Inflammatory macrophage treated with lipopolysaccharide for 1 hour (primary cell): ENCODE measurements at regions not wholly inside any gene's neighbourhood (a gene's known extent, or its start where the extent isn't known, plus 50 kb on each side); places are given as distances from the start of the nearest gene placed in this dataset.
"Not testable (repeated sequence)": the region's sequence is repeated elsewhere in the genome, so short reads cannot be mapped to it uniquely, and the experiment has no call there.

Experiments
- DNase-seq, 2 donors: peaks; one replicate each; pipeline ENCODE4 v3.0.0-alpha.2; 2020 to 2022

GRCh38 chr4:160125576-160126287, 1022.9 kb downstream of the RAPGEF2 start:
- not testable (repeated sequence) for DNase-seq

DNA sequence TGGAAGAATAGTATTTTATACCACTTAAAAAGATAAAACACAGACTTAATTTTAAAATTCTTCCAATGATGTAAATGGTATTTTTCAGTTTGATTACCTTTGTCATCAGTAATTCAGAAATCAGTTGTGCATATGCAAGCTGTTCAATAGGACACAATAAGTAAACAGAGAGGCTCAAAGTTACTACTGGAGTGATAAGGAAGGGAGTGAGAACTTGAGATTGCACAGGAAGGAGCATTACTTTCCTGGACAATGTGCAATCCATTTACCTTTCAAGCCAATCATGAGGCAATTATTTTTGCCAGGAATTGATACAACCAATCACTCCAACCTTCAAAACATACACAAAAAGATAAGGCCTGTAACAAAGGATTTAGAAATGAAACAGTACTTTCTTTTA, 1024.3 kb downstream of the RAPGEF2 start:
- no peak for DNase-seq

- DNase-seq = no peak
These were observed 1026.6 kb downstream of the RAPGEF2 start for GRCh38 chr4:160129439-160129838.

GRCh38 chr4:160136021-160136420, 1033.1 kb downstream of the RAPGEF2 start:
- no peak for DNase-seq

DNA sequence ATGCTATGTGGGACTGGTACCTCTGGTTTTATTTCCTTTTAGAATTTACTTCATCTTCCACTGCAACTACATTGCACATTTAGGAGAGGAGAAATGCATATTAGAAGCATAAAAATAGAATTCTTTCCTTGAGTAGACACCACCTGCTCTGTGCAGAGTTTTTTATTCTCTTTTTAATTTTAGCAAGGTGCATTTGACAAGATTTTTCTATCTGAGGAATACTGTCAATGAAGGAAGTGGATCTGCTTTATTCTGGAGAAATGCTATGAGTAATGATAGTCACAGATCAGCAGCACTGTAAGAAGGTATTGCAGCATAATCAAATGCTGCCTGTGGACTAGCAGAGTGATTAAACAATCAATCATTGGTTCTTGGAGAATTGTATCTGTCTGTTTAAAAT, 1038.3 kb downstream of the RAPGEF2 start:
- DNase-seq = no peak

- DNase-seq = no peak
These were observed 1039.7 kb downstream of the RAPGEF2 start for GRCh38 chr4:160142579-160142978.

DNA sequence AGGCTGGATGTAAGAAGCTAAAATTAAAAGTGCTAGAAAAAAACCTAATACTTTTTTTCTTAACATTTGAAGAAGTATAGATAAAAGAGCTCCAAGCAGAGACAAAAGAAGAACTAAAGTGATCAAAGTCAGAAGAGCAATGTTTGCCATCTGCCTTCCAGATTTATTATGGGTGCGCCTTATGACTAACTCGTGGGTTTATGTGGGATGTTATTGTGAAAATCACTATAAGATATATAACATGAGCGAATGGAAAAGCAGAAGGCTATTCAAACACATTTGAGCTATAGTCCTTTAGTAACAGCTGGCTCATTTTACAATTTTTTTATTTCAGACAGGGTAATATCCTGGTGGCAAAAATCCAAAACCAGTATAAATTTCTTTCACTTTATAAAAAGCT, 1040.7 kb downstream of the RAPGEF2 start:
- no peak for DNase-seq

DNA sequence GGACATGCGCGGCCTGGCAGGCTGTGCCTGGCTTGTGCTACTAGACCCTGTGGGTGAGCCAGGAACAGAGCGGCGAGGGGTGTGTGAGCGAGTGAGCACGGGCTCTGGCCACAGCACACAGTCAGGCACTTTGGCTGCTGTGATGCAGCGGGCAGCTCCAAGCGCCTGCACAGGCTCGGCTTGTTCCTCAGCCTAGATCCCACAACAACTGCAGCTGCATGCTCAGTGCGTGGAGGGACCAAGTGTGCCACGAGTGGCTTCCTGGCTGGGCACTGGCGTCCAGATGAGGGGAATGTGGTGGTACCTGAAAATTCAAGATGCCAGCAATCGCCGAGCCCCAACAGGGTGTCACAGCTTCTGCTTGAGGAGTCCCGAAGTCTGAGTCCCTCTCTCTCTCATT, 1056.6 kb downstream of the RAPGEF2 start:
- DNase-seq = no peak

GRCh38 chr4:160161026-160161425, 1058.1 kb downstream of the RAPGEF2 start:
- DNase-seq = no peak

DNA sequence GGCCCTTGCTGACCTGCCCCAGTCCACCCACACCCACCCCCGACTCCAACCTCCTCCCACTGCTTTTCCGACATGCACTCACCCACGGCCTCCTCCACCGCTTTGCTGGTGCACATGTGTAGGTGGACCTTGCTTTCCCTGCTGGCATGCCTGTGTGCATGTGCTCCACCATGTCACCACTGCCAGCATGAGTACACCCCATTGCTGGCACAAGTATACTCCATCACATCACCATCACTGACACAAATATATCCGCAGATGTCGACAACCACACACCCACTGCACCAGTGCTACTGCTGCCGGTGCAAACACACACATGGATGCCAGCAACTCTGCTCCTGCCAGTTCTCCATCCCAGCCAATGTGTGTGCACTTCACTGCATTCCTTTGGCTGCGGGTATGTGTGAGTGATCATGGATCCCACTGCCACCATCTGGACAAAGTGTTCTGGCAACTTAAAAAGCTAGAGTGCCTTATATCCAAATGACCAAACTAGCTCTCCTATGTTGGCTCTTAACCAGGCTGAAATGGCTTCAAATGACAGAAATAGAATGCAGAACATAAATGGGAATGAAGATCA, 1072.3 kb downstream of the RAPGEF2 start:
- DNase-seq = no peak

DNA sequence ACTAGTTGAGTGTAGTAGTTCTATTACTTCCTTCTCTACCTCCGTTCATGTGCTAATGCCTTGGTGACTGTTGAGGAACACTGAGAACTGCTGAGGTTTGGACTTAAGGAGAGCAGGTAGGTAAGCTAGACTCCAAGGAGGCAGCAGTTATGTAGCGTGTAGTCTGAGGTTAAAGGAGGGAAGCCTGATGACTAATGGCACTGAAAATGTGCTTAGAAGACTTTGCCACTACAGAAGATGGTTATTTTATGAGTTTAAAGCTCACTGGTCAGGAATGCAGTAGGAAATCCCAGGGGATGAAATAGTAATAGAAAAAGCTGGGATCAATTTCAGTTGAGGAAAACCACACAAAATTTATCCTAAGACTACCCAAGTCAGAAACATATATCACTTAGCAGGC, 1077.3 kb downstream of the RAPGEF2 start:
- DNase-seq = no peak

- no peak for DNase-seq
These were observed 1079.8 kb downstream of the RAPGEF2 start for GRCh38 chr4:160182727-160183126.

DNA sequence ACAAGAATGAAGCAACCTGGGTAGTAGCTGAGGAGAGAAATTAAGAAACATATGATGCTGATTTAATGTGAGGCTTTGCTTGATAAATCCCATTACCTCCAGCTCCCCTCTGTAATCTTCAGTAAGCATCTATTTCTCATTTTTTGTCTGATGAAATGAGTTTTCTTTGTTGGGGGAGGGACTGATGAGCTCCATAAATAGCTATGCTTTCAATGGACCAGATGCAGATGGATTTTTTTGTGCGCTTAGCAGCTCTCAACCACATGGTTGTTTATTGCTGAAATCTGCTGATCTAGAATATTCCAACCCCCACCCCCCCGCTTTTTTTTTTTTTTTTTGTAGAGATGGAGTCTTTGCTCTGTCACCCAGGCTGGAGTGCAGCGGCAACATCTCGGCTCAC, 1082.0 kb downstream of the RAPGEF2 start:
- no peak for DNase-seq

- DNase-seq = no peak
These were observed 1090.9 kb downstream of the RAPGEF2 start for GRCh38 chr4:160193787-160194186.

DNA sequence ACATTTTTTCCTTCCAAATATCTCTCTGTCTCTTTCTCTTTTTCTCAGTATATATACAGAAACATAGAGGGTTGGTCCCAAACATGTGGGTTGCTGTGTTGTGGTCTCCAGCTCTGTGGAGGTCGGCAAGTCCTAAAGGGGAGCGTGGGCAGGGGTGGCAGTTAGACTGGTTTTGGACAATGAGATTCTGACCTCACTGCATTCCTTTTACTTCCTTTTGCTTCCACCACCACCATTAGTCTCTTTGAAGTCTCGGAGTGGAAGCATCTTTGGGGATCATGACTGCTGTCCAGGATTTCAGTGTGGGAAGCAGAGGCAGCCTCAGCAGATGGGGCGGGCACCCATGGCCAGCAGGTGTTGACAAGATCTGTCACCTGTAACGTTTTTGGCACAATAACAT, 1091.8 kb downstream of the RAPGEF2 start:
- DNase-seq = no peak

- no peak for DNase-seq
These were observed 1099.9 kb downstream of the RAPGEF2 start for GRCh38 chr4:160202802-160203201.

- DNase-seq = no peak
These were observed 1109.2 kb downstream of the RAPGEF2 start for GRCh38 chr4:160212078-160212477.

DNA sequence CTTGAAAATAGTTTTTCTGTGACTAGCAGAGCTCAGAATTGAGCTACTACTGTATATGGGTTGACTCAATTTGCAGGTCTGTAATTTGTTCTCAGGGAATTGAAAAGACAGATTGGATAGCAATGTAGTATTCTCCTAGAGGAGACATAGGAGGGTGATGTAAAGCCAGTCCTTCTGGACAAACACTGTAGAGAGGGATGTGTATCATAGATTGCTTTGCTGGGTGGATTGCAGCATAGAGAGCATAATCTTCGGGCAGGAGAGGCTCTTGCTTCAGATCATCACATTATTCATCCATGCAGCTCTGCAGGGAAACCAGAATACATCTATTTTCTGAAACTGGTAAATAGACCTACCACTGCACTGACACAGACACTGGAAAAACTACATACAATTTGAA, 1110.5 kb downstream of the RAPGEF2 start:
- DNase-seq = no peak

GRCh38 chr4:160217352-160217751, 1114.5 kb downstream of the RAPGEF2 start:
- DNase-seq = no peak

DNA sequence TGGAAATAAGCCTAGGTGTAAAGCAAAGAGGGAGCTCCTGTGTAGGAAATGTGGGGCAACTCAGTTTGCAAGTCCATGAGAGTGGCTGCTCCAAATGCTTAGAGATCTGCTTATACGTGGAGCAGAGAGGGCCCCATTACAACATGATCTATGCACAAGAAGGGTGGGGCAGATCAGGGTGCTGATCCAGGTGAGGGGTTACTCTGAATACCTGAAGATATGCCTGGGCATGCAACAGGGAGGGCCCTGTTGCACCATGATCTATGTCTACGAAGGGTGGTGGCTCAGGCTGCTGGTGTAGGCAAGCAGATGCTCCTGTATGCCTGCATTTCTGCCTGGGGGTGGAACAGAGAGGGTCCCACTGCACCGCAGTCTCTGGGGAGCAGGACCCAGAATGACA, 1121.2 kb downstream of the RAPGEF2 start:
- no peak for DNase-seq

GRCh38 chr4:160233141-160233540, 1130.3 kb downstream of the RAPGEF2 start:
- DNase-seq = no peak

- no peak for DNase-seq
These were observed 1132.4 kb downstream of the RAPGEF2 start for GRCh38 chr4:160235285-160235684.

DNA sequence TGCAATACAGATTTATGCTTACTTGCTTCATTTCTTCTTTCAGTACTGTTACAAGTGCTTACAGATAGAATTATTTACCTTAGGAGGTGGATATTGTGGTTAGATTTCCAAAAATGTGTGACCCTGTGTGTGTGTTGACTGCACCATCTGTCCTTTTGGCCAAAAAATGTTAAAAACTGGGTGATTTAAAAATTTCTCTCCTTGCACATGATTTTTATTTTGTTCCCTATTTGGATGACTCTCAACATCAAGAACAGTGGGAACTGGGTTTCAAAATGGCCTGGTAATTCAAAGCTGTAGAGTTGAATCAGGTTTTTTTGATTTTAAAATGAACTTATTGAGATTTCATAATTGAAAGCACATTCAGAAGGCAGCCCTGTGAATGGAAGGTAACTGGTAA, 1132.9 kb downstream of the RAPGEF2 start:
- no peak for DNase-seq

GRCh38 chr4:160238790-160239189, 1135.9 kb downstream of the RAPGEF2 start:
- DNase-seq = no peak

GRCh38 chr4:160247091-160247656, 1144.3 kb downstream of the RAPGEF2 start:
- DNase-seq = no peak
